CD4-positive, alpha-beta T cell treated with Interleukin-10 for 1 hour (primary cell): ENCODE measurements at regions not wholly inside any gene's neighbourhood (a gene's known extent, or its start where the extent isn't known, plus 50 kb on each side); places are given as distances from the start of the nearest gene placed in this dataset.

Source experiments
- DNase-seq: peaks from one replicate; pipeline ENCODE4 v3.0.0-alpha.2; 2020

- no peak for DNase-seq
Measured at GRCh38 chr16:86428729-86429517, 81.4 kb upstream of the FOXF1 start.

- DNase-seq, result no peak
Measured at GRCh38 chr16:86429663-86430062, 80.7 kb upstream of the FOXF1 start.

- no peak for DNase-seq
Measured at GRCh38 chr16:86430814-86431213, 79.5 kb upstream of the FOXF1 start.

DNA sequence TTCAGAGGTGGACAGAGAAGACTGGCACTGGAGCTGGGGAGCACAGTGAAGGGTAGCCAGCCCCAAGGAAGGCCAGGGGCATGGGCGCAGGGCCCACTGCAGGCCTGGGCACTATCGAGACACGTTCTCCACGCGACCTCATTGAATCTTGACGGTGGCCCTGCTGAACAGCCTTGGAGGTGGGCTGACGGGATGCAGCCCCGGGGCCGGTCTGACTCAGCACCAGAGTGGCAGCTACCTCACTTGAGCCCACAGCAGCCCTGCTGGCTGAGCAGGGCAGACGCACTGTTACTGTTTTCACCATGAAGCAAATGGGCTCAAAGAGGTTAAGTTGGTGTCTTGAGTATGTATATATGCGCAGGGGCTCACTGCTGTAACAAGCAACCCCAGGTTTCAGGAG is 78.8 kb upstream of the FOXF1 start:
- DNase-seq, result no peak

DNA sequence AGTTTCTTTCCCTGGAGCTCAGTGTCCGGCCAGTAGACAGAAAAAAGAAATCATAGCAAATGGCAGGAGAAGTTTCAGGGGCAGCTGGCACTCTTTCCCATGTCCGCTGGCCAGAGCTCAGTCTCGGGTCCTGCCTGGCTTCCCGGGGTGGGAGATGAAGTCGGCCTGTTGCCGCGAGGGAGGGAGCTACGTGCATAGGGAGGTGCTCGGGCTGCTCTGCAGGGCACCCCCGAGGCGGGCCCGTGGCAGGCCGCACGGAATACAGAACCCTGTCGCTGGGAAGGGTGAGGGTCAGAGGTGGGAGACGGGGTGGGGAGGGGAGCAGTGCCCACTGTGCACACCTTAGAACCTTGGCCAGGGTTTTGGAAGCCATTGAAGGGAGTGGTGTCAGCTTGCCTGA is 78.3 kb upstream of the FOXF1 start:
- no peak for DNase-seq

GRCh38 chr16:86432691-86433090 is 77.6 kb upstream of the FOXF1 start:
- DNase-seq, result no peak

- no peak for DNase-seq
Measured at GRCh38 chr16:86436466-86437185, 73.7 kb upstream of the FOXF1 start.

DNA sequence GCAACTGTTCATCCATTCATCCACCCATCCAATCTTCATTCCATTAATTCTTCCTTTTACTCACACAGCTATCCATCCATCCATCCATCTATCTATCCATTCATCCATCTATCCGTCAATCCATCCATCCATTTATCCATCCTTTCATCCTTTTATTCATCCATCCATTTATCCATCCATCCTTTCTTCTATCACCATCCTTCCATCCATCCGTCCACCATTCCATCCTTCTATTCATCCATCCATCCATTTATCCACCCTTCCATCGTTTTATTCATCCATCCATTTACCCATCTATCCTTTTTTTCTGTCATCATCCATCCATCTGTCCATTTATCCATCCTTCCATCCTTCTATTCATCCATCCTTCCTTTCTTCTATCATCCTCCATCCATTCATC is 73.0 kb upstream of the FOXF1 start:
- DNase-seq, result no peak

- no peak for DNase-seq
Measured at GRCh38 chr16:86442703-86443102, 67.6 kb upstream of the FOXF1 start.

- no peak for DNase-seq
Measured at GRCh38 chr16:86443508-86444147, 66.7 kb upstream of the FOXF1 start.

GRCh38 chr16:86444261-86444660 is 66.1 kb upstream of the FOXF1 start:
- DNase-seq, result no peak

- no peak for DNase-seq
Measured at GRCh38 chr16:86444661-86445060, 65.7 kb upstream of the FOXF1 start.

DNA sequence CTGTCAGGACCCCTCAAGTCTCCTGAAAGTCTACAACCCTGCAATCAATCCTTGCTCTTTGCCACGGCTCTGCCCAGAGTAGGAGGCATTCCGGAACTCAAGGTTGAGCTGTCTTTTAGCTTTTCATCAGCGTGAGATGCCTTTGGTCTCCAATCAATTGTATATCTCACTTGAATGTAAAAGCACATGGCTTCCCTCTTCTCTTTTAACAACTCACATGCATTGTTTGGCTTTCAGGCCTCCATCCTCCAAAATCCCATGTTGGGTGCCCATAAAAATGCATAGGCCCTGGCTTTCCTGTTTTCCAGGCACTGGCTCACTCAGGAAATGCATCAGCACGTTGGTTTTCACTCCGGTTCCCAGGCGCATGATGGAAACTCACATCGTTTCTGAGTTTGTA is 64.0 kb upstream of the FOXF1 start:
- no peak for DNase-seq

GRCh38 chr16:86447228-86447627 is 63.1 kb upstream of the FOXF1 start:
- DNase-seq, result no peak

- DNase-seq, result no peak
Measured at GRCh38 chr16:86448306-86448890, 61.9 kb upstream of the FOXF1 start.

DNA sequence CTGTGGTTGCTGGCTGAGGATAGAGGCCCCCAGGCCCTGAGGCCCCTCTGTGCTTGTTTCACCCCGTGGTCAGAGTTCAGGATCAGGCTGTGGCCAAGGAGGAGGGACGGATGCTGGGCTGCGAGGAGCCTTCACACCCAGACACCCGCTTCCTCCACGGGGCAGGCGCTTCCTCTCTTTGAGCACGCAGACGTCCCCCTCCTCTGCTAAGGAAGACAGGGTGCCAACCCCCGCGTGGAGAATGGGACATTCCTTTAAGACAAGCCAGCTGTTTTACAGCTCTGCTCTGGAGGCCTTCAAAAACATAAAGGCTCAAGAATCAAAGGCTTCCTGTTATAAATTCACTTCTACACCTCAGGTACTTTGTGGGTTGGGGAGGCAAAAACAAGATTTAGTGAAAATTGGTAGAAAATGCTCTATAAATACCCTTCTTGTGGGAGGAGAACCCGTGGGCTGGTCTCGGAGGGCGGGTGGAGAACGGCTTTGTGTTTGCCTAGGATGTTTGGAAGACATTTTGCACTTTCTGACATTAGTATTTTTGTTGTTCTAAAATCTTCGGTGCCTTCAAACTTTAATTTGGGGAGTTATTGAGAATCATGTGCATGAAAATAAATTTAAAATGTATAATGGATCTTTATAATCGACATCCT is 60.8 kb upstream of the FOXF1 start:
- no peak for DNase-seq

- no peak for DNase-seq
Measured at GRCh38 chr16:86450691-86451090, 59.6 kb upstream of the FOXF1 start.

DNA sequence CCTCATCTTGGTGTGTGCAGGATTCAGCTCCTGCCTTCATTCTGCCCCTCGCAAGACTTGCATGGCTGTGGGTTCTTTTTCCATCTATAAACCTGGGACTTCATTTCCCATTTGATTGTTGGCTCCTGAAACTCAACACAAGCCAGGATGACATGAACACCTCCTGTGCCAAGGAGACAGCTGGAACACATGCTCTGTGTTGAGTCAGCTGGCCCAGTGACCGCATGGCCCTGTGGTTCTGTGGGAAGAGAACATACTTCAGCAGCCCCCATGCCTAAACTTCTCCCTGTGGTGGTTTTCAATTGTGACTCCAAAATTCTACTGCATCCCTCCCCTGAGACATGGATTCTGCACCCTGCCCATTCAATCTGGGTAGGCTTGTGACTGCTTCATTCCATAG is 57.9 kb upstream of the FOXF1 start:
- DNase-seq, result no peak

GRCh38 chr16:86455116-86455515 is 55.2 kb upstream of the FOXF1 start:
- no peak for DNase-seq

GRCh38 chr16:86455640-86456039 is 54.7 kb upstream of the FOXF1 start:
- DNase-seq, result no peak

DNA sequence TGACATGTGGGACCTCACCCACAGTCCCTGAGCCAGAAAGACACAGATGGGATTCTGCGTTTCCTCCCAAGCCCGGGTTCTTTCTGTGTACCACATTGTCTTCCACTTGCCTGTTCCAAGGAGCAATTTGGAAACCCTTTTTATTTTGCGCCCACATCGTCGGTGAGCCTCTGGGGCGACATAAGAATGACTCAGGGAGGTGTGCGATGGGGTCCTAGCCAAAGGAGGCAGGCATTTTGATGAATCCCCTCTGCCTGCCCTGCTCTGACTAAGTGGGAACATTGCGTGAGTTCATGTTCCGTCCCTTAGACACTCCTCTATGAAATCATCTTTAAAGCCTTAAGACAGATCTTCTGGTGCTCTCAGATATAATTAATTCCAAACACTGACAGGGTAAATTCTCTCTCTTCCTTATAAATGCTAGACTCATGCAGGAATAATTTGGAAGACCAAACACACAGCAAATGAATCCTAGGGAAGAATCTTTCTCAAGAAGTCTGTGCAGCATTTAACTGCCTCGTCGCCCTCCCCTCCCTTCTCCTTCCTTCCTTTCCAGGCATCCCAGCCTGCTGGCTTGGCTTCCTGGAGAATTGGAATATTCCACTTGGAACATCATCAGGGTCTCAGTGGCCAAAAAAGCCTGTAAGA is 52.7 kb upstream of the FOXF1 start:
- DNase-seq, result no peak

DNA sequence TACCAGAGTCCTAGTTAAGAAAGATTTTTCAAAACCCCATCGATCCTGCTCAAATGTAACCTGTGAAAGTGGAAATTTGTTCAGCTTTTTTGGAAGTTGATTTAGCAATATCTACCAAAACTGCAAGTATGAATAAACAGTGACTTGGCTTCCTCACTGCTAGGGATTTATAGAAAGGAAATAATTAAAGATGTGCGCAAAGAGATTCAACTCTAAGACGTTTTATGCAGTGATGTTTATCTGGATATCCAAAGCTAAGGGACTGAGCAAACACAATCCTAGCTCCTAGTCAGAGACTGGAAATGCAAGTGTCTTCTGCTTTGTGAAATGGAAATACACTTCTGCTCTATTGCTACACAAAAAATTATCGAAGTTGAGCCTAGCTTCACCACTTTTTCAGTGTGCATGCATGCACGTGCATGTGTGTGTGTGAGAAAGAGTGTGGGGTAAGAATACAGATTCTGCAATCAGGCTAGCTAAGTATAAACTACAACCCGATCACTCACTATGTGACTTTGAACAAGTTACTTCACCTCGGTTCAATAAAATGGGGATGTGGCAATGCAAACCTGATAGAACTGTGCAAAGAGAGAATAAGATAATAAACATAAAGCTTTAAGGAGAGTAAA is 52.1 kb upstream of the FOXF1 start:
- no peak for DNase-seq
